HG03103 (cell line): ENCODE measurements at regions not wholly inside any gene's neighbourhood (a gene's known extent, or its start where the extent isn't known, plus 50 kb on each side); places are given as distances from the start of the nearest gene placed in this dataset.
A peak's percentile ranks its signal among the peaks of the same experiment; 100 is the strongest.
"Not testable (repeated sequence)": the region's sequence is repeated elsewhere in the genome, so short reads cannot be mapped to it uniquely, and the experiment has no call there.

ENCODE experiments used
- ATAC-seq: cut with Tn5 transposase; IDR thresholded peaks from one replicate; pipeline ENCODE4 v1.9.1; 2021; ENCODE audit warnings: low read depth; ENCODE audit not compliant: unreplicated experiment

GRCh38 chr6:87772597-87773530 lies 70.8 kb upstream of the AKIRIN2 start:
- ATAC-seq = no peak

- ATAC-seq = no peak
Measured at GRCh38 chr6:87767478-87767877, 65.4 kb upstream of the AKIRIN2 start.

GRCh38 chr6:87766211-87766610 lies 64.2 kb upstream of the AKIRIN2 start:
- ATAC-seq = no peak

GRCh38 chr6:87763901-87764300 lies 61.9 kb upstream of the AKIRIN2 start:
- ATAC-seq = no peak

- ATAC-seq = no peak
Measured at GRCh38 chr6:87763276-87763675, 61.2 kb upstream of the AKIRIN2 start.

GRCh38 chr6:87762116-87762515 lies 60.1 kb upstream of the AKIRIN2 start:
- ATAC-seq = no peak

GRCh38 chr6:87757792-87758191 lies 55.8 kb upstream of the AKIRIN2 start:
- no peak for ATAC-seq

GRCh38 chr6:87756858-87757257 lies 54.8 kb upstream of the AKIRIN2 start:
- ATAC-seq = peak; percentile 91

GRCh38 chr6:87755708-87756671 lies 54.0 kb upstream of the AKIRIN2 start:
- ATAC-seq = no peak

- ATAC-seq = peak; percentile 42
Measured at GRCh38 chr6:87754828-87755227, 52.8 kb upstream of the AKIRIN2 start.

- no peak for ATAC-seq
Measured at GRCh38 chr6:87753131-87753685, 51.2 kb upstream of the AKIRIN2 start.

GRCh38 chr6:87752503-87752902 lies 50.5 kb upstream of the AKIRIN2 start:
- ATAC-seq = not testable (repeated sequence)
